ENCODE measurements at regions not wholly inside any gene's neighbourhood (a gene's known extent, or its start where the extent isn't known, plus 50 kb on each side); places are given as distances from the start of the nearest gene placed in this dataset.
A peak's percentile ranks its signal among the peaks of the same experiment; 100 is the strongest.

DNA sequence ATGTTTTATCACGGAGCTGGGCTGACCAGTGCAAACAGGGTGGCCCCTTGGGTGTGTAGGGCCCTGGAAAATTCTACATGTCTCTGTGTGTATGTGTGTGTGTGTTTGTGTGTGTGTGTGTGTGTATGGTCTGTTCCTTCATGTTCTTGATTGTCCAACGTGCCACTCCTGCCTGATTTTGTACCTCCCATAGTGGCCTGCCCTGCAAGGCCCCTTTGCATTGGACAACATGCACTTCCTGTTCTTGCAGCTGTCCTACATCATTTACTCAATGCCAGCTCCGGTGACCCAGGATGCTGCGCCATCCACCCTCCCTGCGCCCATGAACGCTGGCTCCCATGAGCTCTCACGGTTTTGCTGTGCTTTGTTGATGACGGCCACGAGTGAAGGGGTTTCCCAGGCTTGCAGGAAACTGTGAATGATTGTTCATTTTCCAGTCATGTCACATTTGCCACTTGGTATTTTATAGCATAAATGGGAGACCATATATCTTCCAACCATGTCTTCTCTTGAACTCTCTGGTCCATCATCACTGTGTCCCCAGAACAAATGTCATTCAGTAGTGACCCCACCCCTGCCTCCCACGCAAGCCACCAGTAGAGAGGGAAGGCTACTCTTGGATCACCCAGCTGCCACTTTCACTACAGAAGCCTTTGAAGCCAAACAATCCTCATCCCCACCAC lies 69.7 kb upstream of the NCK2 start:
- no peaks in the 10 kb centered on the region for H3K4me1 ChIP-seq (ENCODE audit: control insufficient read depth in 4 of 4, insufficient read depth in 4 of 4, low read length in 3 of 4)
- H3K36me3 ChIP-seq (ENCODE audit: control insufficient read depth in 4 of 4, insufficient read depth in 3 of 4, low read depth in 1 of 4, low read length in 3 of 4): no peaks in the 10 kb centered on the region
- DNase-seq (ENCODE audit: low spot score): no peak
- H3K9ac ChIP-seq (ENCODE audit: low read depth in 1 of 2, low read length in 2 of 2): no peak overlapping the region
- H3K4me3 ChIP-seq (ENCODE audit: low read depth in 1 of 3, low read length in 3 of 3): no peak overlapping the region
- peaks cover 0 to 4% (median under 1%) of the 10 kb centered on the region in 4 donors for H3K27me3 ChIP-seq (ENCODE audit: control insufficient read depth in 4 of 4, insufficient read depth in 4 of 4, low read length in 3 of 4)
- TF ChIP-seq FOXA1 (IDR thresholded peaks at IDR 0.05): no peak
- TF ChIP-seq JUND (IDR thresholded peaks at IDR 0.05): no peak
- no peak for TF ChIP-seq RAD21 (IDR thresholded peaks at IDR 0.05)
- no peak for TF ChIP-seq HNF4A (conservative IDR thresholded peaks at IDR 0.05)
- TF ChIP-seq, protein P1, sequence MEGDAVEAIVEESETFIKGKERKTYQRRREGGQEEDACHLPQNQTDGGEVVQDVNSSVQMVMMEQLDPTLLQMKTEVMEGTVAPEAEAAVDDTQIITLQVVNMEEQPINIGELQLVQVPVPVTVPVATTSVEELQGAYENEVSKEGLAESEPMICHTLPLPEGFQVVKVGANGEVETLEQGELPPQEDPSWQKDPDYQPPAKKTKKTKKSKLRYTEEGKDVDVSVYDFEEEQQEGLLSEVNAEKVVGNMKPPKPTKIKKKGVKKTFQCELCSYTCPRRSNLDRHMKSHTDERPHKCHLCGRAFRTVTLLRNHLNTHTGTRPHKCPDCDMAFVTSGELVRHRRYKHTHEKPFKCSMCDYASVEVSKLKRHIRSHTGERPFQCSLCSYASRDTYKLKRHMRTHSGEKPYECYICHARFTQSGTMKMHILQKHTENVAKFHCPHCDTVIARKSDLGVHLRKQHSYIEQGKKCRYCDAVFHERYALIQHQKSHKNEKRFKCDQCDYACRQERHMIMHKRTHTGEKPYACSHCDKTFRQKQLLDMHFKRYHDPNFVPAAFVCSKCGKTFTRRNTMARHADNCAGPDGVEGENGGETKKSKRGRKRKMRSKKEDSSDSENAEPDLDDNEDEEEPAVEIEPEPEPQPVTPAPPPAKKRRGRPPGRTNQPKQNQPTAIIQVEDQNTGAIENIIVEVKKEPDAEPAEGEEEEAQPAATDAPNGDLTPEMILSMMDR (IDR thresholded peaks at IDR 0.05; ENCODE audit: low read depth, low read length, missing input control): no peak
- TF ChIP-seq FOXA2 (IDR thresholded peaks at IDR 0.05): no peak
- TF ChIP-seq HNF4G (IDR thresholded peaks at IDR 0.05): no peak
- WGBS: 76% methylated on average over 10 of the region's 10 CpGs
- no peaks in the 10 kb centered on the region for H3K9me3 ChIP-seq (ENCODE audit: control insufficient read depth in 4 of 4, low read length in 3 of 4)
- H3K27ac ChIP-seq (ENCODE audit: low read depth in 1 of 2, low read length in 2 of 2): no peak overlapping the region

DNA sequence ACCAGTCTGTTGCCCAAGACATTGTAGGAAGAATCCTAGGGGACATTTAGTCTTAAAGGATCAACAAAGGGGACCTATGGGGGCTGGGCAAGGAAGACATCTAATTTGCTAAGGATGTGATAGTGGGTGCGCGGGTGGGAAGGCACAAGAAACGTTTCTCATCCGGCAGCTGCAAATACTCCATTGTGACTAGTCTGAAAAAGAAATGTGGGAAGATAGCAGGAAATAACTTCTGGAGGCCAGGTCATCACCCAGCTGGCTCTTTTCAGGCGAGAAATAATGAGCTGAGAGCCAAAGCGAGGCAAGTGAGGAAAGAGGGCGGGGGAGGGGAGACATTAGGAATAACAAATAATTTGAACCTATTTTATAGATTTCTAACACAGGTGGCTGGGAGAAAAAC lies 70.3 kb upstream of the NCK2 start:
- H3K9me3 ChIP-seq (ENCODE audit: control insufficient read depth in 4 of 4, low read length in 3 of 4): no peaks in the 10 kb centered on the region
- no peak for DNase-seq (ENCODE audit: low spot score)
- H3K4me1 ChIP-seq (ENCODE audit: control insufficient read depth in 4 of 4, insufficient read depth in 4 of 4, low read length in 3 of 4): no peaks in the 10 kb centered on the region
- no peaks in the 10 kb centered on the region for H3K36me3 ChIP-seq (ENCODE audit: control insufficient read depth in 4 of 4, insufficient read depth in 3 of 4, low read depth in 1 of 4, low read length in 3 of 4)
- H3K4me3 ChIP-seq (ENCODE audit: low read depth in 1 of 3, low read length in 3 of 3): no peak overlapping the region
- peaks cover 2 to 8% (median 3%) of the 10 kb centered on the region in 4 donors for H3K27me3 ChIP-seq (ENCODE audit: control insufficient read depth in 4 of 4, insufficient read depth in 4 of 4, low read length in 3 of 4)
- no peak overlapping the region for H3K9ac ChIP-seq (ENCODE audit: low read depth in 1 of 2, low read length in 2 of 2)
- TF ChIP-seq RXRA (IDR thresholded peaks at IDR 0.05) (peak in 1 of 2 donors; percentile 11), NR2F2 (IDR thresholded peaks at IDR 0.05) (peak; percentile 61), HNF4A (conservative IDR thresholded peaks at IDR 0.05) (no peak)
- no peak overlapping the region for H3K27ac ChIP-seq (ENCODE audit: low read depth in 1 of 2, low read length in 2 of 2)
- WGBS: 74% methylated on average over 7 of the region's 7 CpGs

DNA sequence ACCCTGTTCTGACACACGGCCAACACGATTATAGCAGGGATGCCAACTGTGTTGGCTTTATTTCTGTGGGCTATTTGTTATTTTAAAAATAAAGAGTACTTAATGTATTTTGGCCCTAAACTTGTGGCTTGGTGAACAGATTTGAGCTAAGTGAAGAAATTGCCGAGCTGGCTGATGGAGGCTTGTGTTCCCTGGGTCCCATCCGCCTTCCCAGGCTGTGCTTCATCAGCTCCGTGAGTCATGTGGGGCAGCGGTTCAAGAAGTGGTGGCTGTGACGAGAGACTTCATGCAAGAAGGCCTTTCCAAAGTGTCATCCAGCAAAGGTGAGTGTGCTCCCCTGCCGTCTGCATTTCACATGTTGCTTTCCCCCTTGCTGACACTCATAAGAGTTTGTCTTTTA lies 73.6 kb upstream of the NCK2 start:
- Histone ChIP-seq H3K27ac (ENCODE audit: low read depth in 1 of 2, low read length in 2 of 2) (no peak overlapping the region), H3K4me1 (ENCODE audit: control insufficient read depth in 4 of 4, insufficient read depth in 4 of 4, low read length in 3 of 4) (no peaks in the 10 kb centered on the region), H3K4me3 (ENCODE audit: low read depth in 1 of 3, low read length in 3 of 3) (no peak overlapping the region), H3K36me3 (ENCODE audit: control insufficient read depth in 4 of 4, insufficient read depth in 3 of 4, low read depth in 1 of 4, low read length in 3 of 4) (no peaks in the 10 kb centered on the region), H3K27me3 (ENCODE audit: control insufficient read depth in 4 of 4, insufficient read depth in 4 of 4, low read length in 3 of 4) (peaks cover 0 to 14% (median 5%) of the 10 kb centered on the region in 4 donors), H3K9ac (ENCODE audit: low read depth in 1 of 2, low read length in 2 of 2) (no peak overlapping the region), H3K9me3 (ENCODE audit: control insufficient read depth in 4 of 4, low read length in 3 of 4) (peaks cover under 1 to 14% (median 5%) of the 10 kb centered on the region in 4 donors)
- TF ChIP-seq JUND (IDR thresholded peaks at IDR 0.05) (no peak), SP1 (IDR thresholded peaks at IDR 0.05) (no peak), GABPA (IDR thresholded peaks at IDR 0.05 in 1 of 2, conservative IDR thresholded peaks at IDR 0.05 in 1 of 2) (no peak), FOXA2 (IDR thresholded peaks at IDR 0.05) (no peak), RXRA (IDR thresholded peaks at IDR 0.05) (no peak), RAD21 (IDR thresholded peaks at IDR 0.05) (no peak), YY1 (IDR thresholded peaks at IDR 0.05) (no peak), HNF4G (IDR thresholded peaks at IDR 0.05) (no peak), EGR1 (IDR thresholded peaks at IDR 0.05; ENCODE audit: low read depth in 2 of 2) (no peak), NR2F2 (IDR thresholded peaks at IDR 0.05) (no peak), HNF4A (conservative IDR thresholded peaks at IDR 0.05) (no peak), FOXA1 (IDR thresholded peaks at IDR 0.05) (no peak), TAF1 (conservative IDR thresholded peaks at IDR 0.05) (no peak)
- TF ChIP-seq, protein P1 (IDR thresholded peaks at IDR 0.05; ENCODE audit: low read depth, low read length, missing input control): no peak
- TF ChIP-seq, protein P2, sequence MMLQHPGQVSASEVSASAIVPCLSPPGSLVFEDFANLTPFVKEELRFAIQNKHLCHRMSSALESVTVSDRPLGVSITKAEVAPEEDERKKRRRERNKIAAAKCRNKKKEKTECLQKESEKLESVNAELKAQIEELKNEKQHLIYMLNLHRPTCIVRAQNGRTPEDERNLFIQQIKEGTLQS (IDR thresholded peaks at IDR 0.05): no peak
- TF ChIP-seq, protein P3, sequence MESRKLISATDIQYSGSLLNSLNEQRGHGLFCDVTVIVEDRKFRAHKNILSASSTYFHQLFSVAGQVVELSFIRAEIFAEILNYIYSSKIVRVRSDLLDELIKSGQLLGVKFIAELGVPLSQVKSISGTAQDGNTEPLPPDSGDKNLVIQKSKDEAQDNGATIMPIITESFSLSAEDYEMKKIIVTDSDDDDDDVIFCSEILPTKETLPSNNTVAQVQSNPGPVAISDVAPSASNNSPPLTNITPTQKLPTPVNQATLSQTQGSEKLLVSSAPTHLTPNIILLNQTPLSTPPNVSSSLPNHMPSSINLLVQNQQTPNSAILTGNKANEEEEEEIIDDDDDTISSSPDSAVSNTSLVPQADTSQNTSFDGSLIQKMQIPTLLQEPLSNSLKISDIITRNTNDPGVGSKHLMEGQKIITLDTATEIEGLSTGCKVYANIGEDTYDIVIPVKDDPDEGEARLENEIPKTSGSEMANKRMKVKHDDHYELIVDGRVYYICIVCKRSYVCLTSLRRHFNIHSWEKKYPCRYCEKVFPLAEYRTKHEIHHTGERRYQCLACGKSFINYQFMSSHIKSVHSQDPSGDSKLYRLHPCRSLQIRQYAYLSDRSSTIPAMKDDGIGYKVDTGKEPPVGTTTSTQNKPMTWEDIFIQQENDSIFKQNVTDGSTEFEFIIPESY (IDR thresholded peaks at IDR 0.05): no peak
- WGBS: 81% methylated on average over 8 of the region's 8 CpGs
- DNase-seq (ENCODE audit: low spot score): no peak

Measured in liver (tissue), 8 donors.